IgD-negative memory B cell (primary cell): ENCODE measurements at regions not wholly inside any gene's neighbourhood (a gene's known extent, or its start where the extent isn't known, plus 50 kb on each side); places are given as distances from the start of the nearest gene placed in this dataset.
"Not testable (repeated sequence)": the region's sequence is repeated elsewhere in the genome, so short reads cannot be mapped to it uniquely, and the experiment has no call there.

ENCODE experiments used
- H3K27ac Mint-ChIP-seq, 3 donors: one replicate each; pipeline ENCODE4 v1.8.0; 2020 to 2022; ENCODE audit warnings: mild to moderate bottlenecking in 3 of 3, mixed read lengths in 3 of 3, moderate library complexity in 1 of 3
- H3K27me3 Mint-ChIP-seq: one replicate; pipeline ENCODE4 v1.8.0; 2021; ENCODE audit warnings: mixed read lengths
- H3K36me3 Mint-ChIP-seq: one replicate; pipeline ENCODE4 v1.8.0; 2020; ENCODE audit warnings: mild to moderate bottlenecking, mixed read lengths
- H3K4me1 Mint-ChIP-seq, 3 donors: one replicate each; pipeline ENCODE4 v1.8.0; 2020 to 2022; ENCODE audit warnings: mixed read lengths in 3 of 3, mild to moderate bottlenecking in 1 of 3
- H3K4me3 Mint-ChIP-seq, 4 donors: one replicate each; pipeline ENCODE4 v1.8.0; 2020 to 2022; ENCODE audit warnings: mild to moderate bottlenecking in 4 of 4, mixed read lengths in 4 of 4, moderate library complexity in 3 of 4
- H3K9me3 Mint-ChIP-seq, 3 donors: one replicate each; pipeline ENCODE4 v1.8.0; 2020 to 2021; ENCODE audit warnings: mixed read lengths in 3 of 3, mild to moderate bottlenecking in 1 of 3

- no peak overlapping the region for H3K4me3 Mint-ChIP-seq
- peaks cover 9% of the 10 kb centered on the region for H3K27me3 Mint-ChIP-seq
- no peaks in the 10 kb centered on the region for H3K4me1 Mint-ChIP-seq
- H3K9me3 Mint-ChIP-seq: peaks cover 12 to 20% (median 16%) of the 10 kb centered on the region in 3 donors
- no peak overlapping the region for H3K27ac Mint-ChIP-seq
- peaks cover 2% of the 10 kb centered on the region for H3K36me3 Mint-ChIP-seq
Measured at GRCh38 chr14:66003082-66003730, 483.0 kb upstream of the CCDC196 start.

- H3K27ac Mint-ChIP-seq: no peak overlapping the region
- peaks cover 3 to 5% (median 5%) of the 10 kb centered on the region in 3 donors for H3K9me3 Mint-ChIP-seq
- H3K36me3 Mint-ChIP-seq: peaks cover 2% of the 10 kb centered on the region
- no peak overlapping the region for H3K4me3 Mint-ChIP-seq
- H3K27me3 Mint-ChIP-seq: peaks cover 9% of the 10 kb centered on the region
- no peaks in the 10 kb centered on the region for H3K4me1 Mint-ChIP-seq
Measured at GRCh38 chr14:66005900-66006434, 480.2 kb upstream of the CCDC196 start.

GRCh38 chr14:66008631-66009030 is 477.5 kb upstream of the CCDC196 start:
- Mint-ChIP-seq H3K27ac (no peak overlapping the region), H3K9me3 (no peaks in the 10 kb centered on the region), H3K4me1 (no peaks in the 10 kb centered on the region), H3K36me3 (peaks cover 2% of the 10 kb centered on the region), H3K27me3 (peaks cover 4% of the 10 kb centered on the region), H3K4me3 (no peak overlapping the region)

DNA sequence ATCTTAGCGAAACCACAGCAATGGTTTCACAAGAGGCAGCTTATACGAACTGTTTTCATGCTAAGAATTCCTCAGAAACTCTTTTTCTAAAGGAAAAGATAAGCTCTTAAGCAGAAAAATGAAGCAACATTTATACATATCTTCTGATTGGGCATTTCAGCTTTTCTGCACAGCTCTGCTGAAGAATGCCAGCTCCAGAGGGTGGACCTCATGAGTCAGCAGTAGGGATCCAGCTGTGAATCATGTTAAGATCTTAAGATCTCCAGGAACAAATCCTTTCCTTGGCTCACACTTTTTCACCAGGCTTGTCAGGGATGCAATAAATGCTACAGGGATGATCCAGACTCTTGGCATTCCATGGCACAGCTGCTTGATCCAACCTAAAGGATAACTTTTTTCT is 477.1 kb upstream of the CCDC196 start:
- no peaks in the 10 kb centered on the region for H3K4me1 Mint-ChIP-seq
- H3K27ac Mint-ChIP-seq: no peak overlapping the region
- H3K9me3 Mint-ChIP-seq: no peaks in the 10 kb centered on the region
- H3K4me3 Mint-ChIP-seq: no peak overlapping the region
- peaks cover 3% of the 10 kb centered on the region for H3K27me3 Mint-ChIP-seq
- peaks cover 2% of the 10 kb centered on the region for H3K36me3 Mint-ChIP-seq

DNA sequence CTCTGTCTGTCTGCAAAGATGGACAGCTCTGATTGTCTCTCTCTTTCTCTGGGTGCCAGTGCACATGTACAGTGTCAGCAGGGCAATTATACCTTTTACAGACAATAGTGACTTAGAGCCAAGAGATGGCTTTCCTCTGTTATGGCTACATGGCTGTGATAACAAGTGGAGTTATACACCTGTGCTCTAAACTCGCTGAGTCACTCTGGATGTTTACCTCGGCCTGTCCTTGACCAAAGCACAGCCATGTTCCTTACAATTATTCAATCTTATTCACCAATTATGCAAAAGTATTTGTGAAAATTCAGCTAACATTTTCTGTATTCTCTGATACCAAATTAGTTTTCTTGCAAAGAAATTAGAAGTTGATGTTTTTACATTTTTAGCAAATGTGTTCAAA is 475.5 kb upstream of the CCDC196 start:
- Mint-ChIP-seq H3K4me1 (no peaks in the 10 kb centered on the region), H3K27me3 (no peaks in the 10 kb centered on the region), H3K9me3 (no peaks in the 10 kb centered on the region), H3K4me3 (no peak overlapping the region), H3K27ac (no peak overlapping the region), H3K36me3 (peaks cover 2% of the 10 kb centered on the region)

DNA sequence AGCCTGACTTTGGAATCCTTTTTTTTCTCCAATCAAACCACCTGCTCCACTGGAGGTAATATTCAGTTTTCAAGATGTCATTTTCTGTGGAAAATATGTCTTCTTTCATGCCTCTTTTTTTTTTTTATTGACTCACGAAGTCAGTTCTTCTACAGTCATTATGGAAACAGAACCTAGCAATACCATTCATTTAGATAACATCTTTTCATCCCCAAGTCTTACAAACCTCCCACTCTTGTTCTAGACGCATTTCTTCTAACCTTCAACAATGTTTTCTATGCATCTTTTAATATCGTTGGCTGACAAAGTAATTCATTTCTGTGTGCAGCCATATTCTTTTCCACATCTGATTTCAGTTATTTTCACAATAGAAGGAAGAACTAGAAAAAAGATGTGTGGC is 474.3 kb upstream of the CCDC196 start:
- H3K36me3 Mint-ChIP-seq: peaks cover 2% of the 10 kb centered on the region
- H3K27ac Mint-ChIP-seq: no peak overlapping the region
- no peaks in the 10 kb centered on the region for H3K9me3 Mint-ChIP-seq
- peaks cover 5% of the 10 kb centered on the region for H3K27me3 Mint-ChIP-seq
- H3K4me1 Mint-ChIP-seq: no peaks in the 10 kb centered on the region
- no peak overlapping the region for H3K4me3 Mint-ChIP-seq

- H3K4me1 Mint-ChIP-seq, H3K27ac Mint-ChIP-seq, H3K36me3 Mint-ChIP-seq, H3K9me3 Mint-ChIP-seq, H3K4me3 Mint-ChIP-seq, H3K27me3 Mint-ChIP-seq: not testable (repeated sequence)
Measured at GRCh38 chr14:66013607-66014006, 472.6 kb upstream of the CCDC196 start.

DNA sequence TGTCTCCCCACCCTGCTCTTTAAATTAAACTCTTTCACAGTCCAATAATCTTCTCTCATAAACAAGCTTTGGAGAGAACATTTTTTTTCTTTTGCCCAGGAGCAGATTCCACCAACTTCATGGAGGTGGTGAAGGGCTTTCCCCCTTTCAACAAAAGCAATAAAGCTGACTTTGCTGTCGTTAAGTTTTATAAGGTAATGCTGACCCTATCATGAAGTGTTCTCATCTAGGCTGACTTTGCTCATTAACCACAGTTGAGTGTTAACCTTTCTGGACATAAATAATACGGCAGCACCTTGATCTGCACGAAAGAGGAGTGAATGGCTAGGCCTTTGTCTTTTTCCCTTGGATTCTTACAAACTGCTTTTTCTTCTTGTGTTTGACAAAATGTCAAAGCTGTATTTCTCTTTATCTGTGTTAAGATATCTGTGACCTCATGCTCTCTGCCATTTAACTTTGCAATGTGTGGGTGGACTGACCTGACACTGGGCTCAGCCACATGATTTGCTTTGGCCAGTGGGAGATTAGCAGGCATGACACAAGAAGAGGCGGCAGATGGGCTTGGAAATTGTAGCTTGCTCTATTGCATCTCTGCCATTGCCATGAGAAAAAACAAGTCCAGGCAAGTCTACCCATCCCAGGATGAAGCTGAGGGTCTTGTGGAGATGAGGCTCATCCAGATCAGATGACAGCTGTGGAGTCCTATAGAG is 470.9 kb upstream of the CCDC196 start:
- Mint-ChIP-seq H3K4me3 (no peak overlapping the region), H3K9me3 (no peaks in the 10 kb centered on the region), H3K4me1 (no peaks in the 10 kb centered on the region), H3K27me3 (peaks cover 7% of the 10 kb centered on the region), H3K36me3 (peaks cover 2% of the 10 kb centered on the region), H3K27ac (no peak overlapping the region)

GRCh38 chr14:66017927-66018326 is 468.2 kb upstream of the CCDC196 start:
- peaks cover 7% of the 10 kb centered on the region for H3K27me3 Mint-ChIP-seq
- H3K27ac Mint-ChIP-seq: no peak overlapping the region
- H3K36me3 Mint-ChIP-seq: no peaks in the 10 kb centered on the region
- no peaks in the 10 kb centered on the region for H3K4me1 Mint-ChIP-seq
- no peak overlapping the region for H3K4me3 Mint-ChIP-seq
- no peaks in the 10 kb centered on the region for H3K9me3 Mint-ChIP-seq

DNA sequence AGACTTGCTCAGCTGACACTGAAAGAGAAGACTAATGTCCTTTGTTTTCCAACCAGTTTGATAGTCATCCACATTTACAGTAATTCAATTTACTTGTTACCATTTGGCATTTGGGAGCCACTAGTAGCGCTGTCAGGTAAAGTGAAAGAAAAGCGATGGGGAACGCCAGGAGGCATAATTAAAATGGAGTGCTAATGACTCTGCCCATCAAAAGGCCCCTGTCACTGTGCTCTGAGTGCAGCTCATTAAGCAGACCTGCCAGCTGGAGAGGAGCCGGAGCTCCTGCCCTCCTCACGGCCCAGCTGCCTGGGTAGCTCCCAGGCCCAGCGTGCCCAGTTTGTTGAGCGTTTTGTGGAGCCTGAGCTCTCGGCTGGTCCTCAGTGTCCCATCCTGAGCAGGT is 463.6 kb upstream of the CCDC196 start:
- H3K4me1 Mint-ChIP-seq: no peaks in the 10 kb centered on the region
- no peaks in the 10 kb centered on the region for H3K36me3 Mint-ChIP-seq
- H3K27me3 Mint-ChIP-seq: peaks cover under 1% of the 10 kb centered on the region
- H3K27ac Mint-ChIP-seq: peak overlapping the region in 1 of 3 donors; percentile 59
- no peak overlapping the region for H3K4me3 Mint-ChIP-seq
- H3K9me3 Mint-ChIP-seq: no peaks in the 10 kb centered on the region

GRCh38 chr14:66025779-66026178 is 460.4 kb upstream of the CCDC196 start:
- no peak overlapping the region for H3K27ac Mint-ChIP-seq
- no peak overlapping the region for H3K4me3 Mint-ChIP-seq
- peaks cover 1% of the 10 kb centered on the region for H3K36me3 Mint-ChIP-seq
- no peaks in the 10 kb centered on the region for H3K27me3 Mint-ChIP-seq
- no peaks in the 10 kb centered on the region for H3K4me1 Mint-ChIP-seq
- H3K9me3 Mint-ChIP-seq: no peaks in the 10 kb centered on the region

GRCh38 chr14:66031981-66032380 is 454.2 kb upstream of the CCDC196 start:
- H3K27ac Mint-ChIP-seq: not testable (repeated sequence)
- H3K9me3 Mint-ChIP-seq: peaks cover 0 to 12% (median 5%) of the 10 kb centered on the region in 3 donors

GRCh38 chr14:66032800-66033199 is 453.4 kb upstream of the CCDC196 start:
- Mint-ChIP-seq H3K4me1 (no peaks in the 10 kb centered on the region), H3K9me3 (peaks cover 0 to 12% (median 5%) of the 10 kb centered on the region in 3 donors), H3K27me3 (peaks cover 22% of the 10 kb centered on the region), H3K36me3 (peaks cover 10% of the 10 kb centered on the region), H3K4me3 (no peak overlapping the region), H3K27ac (no peak overlapping the region)

More at GRCh38 chr14:66031981-66032380, 454.2 kb upstream of the CCDC196 start:
- H3K27me3 Mint-ChIP-seq: peaks cover 18% of the 10 kb centered on the region
- H3K4me3 Mint-ChIP-seq: peak overlapping the region in 1 of 4 donors; percentile 17
- not testable (repeated sequence) for H3K36me3 Mint-ChIP-seq, H3K4me1 Mint-ChIP-seq

DNA sequence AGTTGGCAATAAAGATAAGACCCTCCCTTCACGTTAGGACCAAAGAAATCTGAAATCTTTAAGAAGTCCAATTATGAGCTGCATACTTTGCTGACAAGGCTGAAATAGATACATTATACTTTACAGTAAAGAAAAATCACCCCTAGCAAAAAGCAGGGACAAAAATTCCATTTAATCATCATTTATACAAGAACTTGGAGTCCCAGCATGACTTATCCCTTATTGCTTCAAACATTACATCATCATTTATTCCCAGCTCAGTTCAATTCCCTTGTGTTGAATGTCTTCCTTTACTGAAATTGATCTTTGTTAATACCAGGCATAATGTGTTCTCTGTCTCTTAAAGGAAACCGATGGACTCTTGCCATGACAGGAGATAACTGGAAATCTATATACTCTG is 449.6 kb upstream of the CCDC196 start:
- H3K9me3 Mint-ChIP-seq: peaks cover 0 to 7% (median 3%) of the 10 kb centered on the region in 3 donors
- H3K36me3 Mint-ChIP-seq: peaks cover 7% of the 10 kb centered on the region
- no peak overlapping the region for H3K27ac Mint-ChIP-seq
- H3K4me3 Mint-ChIP-seq: no peak overlapping the region
- peaks cover 37% of the 10 kb centered on the region for H3K27me3 Mint-ChIP-seq
- H3K4me1 Mint-ChIP-seq: no peaks in the 10 kb centered on the region

GRCh38 chr14:66037361-66037760 is 448.8 kb upstream of the CCDC196 start:
- peaks cover 7% of the 10 kb centered on the region for H3K36me3 Mint-ChIP-seq
- no peaks in the 10 kb centered on the region for H3K4me1 Mint-ChIP-seq
- no peak overlapping the region for H3K27ac Mint-ChIP-seq
- H3K27me3 Mint-ChIP-seq: peaks cover 35% of the 10 kb centered on the region
- H3K9me3 Mint-ChIP-seq: peaks cover 0 to 7% (median 2%) of the 10 kb centered on the region in 3 donors
- H3K4me3 Mint-ChIP-seq: no peak overlapping the region

DNA sequence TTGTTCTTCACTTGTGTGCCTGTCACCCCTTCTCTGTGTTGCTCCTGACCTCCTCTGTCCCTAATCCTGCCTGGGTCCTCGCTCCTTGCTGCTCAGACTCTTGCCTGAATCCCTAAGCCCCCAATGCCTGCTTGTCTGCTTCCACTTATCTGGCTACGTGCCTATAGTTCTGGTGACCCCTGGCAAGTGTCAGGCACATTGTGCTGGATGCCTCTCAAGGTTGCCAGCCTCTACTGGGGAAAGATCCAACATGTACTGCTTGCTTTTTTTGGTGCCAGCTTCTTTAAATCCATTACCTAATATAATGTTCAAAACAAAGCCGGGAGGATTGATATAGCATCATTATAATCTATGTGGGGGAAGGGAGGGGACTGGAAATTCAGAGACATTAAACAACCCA is 448.0 kb upstream of the CCDC196 start:
- H3K27me3 Mint-ChIP-seq: peaks cover 29% of the 10 kb centered on the region
- peaks cover 0 to 2% (median 2%) of the 10 kb centered on the region in 3 donors for H3K9me3 Mint-ChIP-seq
- H3K4me3 Mint-ChIP-seq: no peak overlapping the region
- H3K4me1 Mint-ChIP-seq: no peaks in the 10 kb centered on the region
- H3K27ac Mint-ChIP-seq: no peak overlapping the region
- H3K36me3 Mint-ChIP-seq: peaks cover 5% of the 10 kb centered on the region
